HG03342 (cell line): ENCODE measurements at regions not wholly inside any gene's neighbourhood (a gene's known extent, or its start where the extent isn't known, plus 50 kb on each side); places are given as distances from the start of the nearest gene placed in this dataset.

Experiments used
- ATAC-seq: cut with Tn5 transposase; IDR thresholded peaks from one replicate; pipeline ENCODE4 v1.9.1; 2021; ENCODE audit warnings: mild to moderate bottlenecking, moderate library complexity; ENCODE audit not compliant: unreplicated experiment

GRCh38 chr2:195500879-195501278, 156.1 kb upstream of the SLC39A10 start:
- no peak for ATAC-seq

DNA sequence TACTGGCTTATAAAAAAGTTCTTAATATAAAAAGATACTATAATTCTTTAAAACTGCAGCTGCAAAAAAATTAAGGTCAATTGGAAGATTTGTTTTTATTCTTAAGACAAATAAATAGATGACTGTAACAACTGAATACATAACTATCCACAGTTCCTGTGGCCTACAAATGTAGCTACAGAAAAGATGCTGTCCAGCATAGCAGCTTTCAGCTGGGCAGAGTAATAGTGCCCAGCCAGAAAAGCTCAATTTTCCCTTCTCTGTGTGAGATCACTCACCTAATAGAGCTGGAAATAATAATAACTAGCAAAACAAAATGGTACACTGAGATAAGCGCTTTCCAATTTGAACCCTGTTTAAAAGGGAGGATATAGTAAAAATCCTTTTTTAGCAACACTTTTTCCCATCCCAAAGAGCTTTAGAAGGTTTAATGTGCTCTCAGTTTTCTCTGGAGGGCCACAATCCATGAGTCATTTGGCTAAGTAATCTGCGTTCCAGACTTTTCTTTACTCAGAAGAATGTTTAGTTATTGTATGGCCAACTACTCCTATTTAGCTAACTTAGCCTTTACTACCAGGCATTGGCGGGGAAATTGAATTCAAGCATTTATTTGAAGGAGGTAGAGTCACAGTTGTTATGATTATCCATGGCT, 158.1 kb upstream of the SLC39A10 start:
- no peak for ATAC-seq

- no peak for ATAC-seq
Observed at GRCh38 chr2:195498176-195498575, 158.8 kb upstream of the SLC39A10 start.

DNA sequence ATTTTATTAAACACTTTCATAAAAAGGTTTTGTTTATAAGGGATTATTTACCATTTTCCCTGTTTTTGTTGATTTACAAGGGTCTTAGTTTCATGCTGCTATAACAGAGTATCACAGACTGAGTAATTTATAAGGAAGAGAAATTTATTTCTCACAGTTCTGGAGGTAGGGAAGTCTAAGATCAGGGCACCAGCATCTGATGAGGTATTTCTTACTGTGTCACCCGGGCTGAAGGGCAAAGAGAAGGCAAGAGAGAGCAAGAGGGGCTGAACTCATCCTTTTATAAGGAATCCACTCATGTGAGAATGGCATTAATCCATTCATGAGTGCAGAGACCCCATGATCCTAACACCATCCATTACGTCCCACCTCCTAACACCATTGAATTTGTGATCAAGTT, 160.0 kb upstream of the SLC39A10 start:
- ATAC-seq, result no peak

DNA sequence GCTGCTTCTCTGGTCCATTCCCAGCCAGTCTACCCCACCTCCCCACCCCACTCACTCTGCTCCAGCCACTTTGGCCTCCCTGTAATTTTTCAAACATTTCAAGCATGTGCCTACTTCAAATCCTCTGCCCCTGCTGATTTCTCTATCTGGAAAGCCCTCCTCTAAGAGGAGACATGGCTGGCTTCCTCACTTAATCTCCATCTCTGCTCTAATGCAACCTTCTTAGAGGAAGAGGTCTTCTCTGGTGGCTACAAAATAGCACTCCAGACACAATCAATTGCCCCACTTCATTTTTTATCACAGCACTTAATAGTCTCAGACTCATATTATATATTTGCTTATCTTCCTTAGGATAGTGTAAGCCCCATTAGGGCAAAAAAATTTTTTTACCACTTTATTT, 161.1 kb upstream of the SLC39A10 start:
- no peak for ATAC-seq

DNA sequence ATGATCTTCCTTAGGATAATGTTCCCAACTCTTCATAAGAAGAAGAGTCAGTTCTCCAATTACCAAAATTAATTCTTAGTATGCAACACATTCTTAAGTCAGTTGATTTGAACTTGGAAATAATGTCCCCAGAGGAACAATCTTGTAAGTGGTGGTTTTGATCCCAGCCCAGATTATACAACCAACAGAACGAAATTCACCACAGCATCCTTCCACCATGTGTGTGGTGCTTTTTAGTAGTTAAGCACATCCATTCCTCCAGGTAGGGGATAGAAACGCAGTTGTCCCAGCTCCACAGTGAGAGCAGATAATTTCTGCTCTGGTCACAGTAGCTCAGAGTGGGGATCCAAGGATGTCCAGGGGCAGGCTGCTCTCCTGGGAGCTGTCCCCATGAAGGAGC, 161.7 kb upstream of the SLC39A10 start:
- ATAC-seq, result no peak

DNA sequence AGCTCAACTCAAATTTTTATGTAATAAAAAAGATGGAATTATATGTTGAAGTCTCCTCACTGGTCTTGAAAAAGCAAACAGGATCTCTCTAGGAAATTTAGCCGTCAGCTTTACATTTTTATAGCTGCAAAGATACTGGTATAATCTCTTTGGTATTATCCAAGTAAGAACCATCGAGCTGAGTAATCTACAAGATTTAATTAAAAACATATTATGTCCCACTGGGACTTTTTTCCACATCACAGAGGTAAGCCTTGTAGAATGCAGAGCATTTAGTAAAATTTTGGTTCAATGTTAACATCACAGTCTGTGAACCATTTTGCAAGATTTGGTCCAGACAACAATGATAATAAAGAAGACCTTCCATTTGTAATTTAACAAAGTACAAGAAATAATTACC, 162.6 kb upstream of the SLC39A10 start:
- no peak for ATAC-seq

- ATAC-seq, result no peak
Observed at GRCh38 chr2:195493416-195493815, 163.6 kb upstream of the SLC39A10 start.

DNA sequence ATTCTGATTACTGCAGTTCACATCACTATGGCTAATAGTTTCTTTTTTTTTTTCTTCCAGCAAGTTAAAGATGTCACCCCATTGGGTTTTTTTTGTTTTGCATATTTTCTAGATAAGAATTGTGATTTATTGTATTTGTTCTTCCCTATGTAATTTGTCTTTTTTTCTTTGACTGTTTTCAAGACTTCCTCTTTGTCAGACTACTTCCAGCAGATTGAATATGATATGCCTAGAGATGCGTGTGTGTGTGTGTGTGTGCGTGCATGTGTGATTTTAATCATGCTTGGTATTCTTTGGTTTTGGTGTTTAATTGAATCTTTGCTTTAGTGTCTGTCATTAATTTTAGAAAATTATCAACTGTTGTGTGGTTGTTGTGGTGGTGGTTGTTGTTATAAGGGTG, 166.7 kb upstream of the SLC39A10 start:
- ATAC-seq, result no peak

DNA sequence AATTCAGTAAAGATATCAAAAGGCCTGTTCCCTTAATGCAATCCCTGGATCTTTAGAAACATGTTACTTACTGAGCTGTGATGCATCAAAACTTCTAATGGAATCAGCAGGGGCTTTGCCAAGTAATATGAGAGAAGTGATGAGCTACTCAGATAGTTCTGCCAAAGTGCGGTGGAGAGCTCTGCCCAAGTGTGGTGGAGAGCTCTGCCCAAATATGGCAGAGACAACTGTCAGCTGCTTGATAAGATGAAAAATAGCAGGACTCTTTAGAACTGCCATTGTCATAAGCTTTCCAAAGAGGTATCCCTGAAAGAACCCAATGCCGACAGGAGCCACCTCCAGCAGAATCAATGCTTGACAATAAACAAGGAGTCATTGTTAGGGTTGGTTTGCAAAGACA, 167.9 kb upstream of the SLC39A10 start:
- ATAC-seq, result no peak

- no peak for ATAC-seq
Observed at GRCh38 chr2:195488567-195488966, 168.5 kb upstream of the SLC39A10 start.

DNA sequence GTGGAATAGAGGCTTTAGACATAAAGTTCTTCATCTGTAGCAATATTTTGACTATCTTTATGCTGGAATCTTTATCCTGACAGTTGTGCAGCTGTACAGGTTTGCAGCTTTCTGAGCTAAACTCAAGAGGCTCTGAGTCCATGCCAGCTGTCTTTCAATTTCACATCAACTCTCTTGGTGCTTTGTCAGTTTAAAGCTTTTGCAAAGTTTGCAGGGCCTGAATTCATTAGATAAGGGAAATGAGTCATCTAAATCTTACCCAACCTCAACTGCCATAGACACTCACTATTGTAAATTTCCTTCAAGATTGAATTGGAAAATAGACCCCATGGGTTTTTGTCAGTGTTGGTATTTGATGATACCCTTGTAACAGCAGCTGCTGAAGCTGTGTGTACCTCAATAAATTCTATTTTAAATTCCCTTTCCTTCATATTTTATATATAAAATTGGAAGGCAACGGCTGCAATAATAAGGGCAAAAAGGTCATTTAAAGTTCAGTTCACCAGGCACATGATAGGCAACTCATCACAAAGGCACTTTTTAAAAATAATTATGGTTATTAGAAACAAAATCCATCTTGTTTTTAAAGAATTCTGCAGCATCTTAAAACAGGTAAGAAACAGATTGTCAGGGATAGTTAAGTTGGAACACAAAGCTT, 169.9 kb upstream of the SLC39A10 start:
- peak; percentile 83 for ATAC-seq

- ATAC-seq, result no peak
Observed at GRCh38 chr2:195486520-195486919, 170.5 kb upstream of the SLC39A10 start.

- no peak for ATAC-seq
Observed at GRCh38 chr2:195482010-195482409, 175.0 kb upstream of the SLC39A10 start.

GRCh38 chr2:195480121-195480520, 176.9 kb upstream of the SLC39A10 start:
- no peak for ATAC-seq

DNA sequence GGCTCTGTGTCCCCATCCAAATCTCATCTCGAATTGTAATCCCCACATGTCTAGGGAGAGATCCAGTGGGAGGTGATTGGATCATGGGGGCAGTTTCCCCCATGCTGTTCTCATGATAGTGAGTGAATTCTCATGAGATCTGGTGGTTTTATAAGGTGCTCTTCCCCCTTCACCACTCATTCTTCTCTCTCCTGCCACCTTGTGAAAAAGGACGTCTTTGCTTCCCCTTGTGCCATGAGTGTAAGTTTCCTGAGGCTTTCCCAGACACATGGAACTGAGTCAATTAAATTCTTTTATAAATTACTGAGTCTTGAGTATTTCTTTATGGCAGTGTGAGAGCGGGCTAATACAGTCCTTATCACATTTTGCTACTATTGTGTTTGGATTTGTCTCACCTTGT, 177.6 kb upstream of the SLC39A10 start:
- no peak for ATAC-seq

DNA sequence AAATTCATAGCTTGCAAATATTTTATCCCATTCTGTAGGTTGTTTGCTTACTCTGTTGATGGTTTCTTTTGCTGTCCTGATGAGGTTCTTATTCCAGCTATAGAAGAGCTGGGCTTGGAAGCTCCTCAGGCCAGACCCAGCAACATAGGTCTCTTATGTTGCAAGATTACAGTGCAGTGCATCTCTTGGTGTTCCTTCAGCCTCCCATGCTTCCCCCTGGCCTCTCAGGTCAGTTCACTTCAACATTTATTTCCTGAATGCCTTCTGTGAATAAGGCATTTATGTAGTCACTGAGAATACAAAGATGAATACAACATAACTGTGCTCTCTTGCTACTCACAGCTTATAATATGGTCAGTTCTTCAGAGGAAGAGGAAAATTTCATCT, 179.0 kb upstream of the SLC39A10 start:
- peak; percentile 24 for ATAC-seq

DNA sequence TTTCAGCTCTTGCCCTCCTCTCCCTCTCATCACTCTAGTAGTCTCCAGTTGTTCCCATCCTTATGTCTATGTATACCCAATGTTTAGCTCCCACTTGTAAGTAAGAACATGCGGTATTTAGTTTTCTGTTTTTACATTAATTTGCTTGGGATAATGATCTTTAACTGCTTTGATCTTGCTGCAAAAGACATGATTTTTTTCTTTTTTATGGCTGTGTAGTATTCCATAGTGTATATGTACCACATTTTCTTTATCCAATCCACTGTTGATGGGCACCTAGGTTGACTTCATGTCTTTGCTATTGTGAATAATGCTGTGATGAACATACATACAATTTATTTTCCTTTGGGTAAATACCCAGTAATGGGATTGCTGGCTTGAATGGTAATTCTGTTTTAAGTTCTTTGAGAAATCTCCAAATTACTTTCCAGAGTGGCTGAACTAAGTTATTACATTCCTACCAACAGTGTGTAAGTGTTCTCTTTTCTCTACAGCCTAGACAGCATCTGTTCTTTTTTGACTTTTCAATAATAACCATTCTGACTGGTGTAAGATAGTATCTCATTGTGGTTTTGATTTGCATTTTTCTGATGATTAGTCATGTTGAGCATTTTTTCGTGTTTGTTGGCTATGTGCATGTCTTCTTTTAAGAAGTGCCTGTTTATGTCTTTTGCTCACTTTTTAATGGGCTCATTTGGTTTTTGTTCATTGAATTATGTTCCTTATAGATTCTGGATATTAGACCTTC, 179.6 kb upstream of the SLC39A10 start:
- ATAC-seq, result peak; percentile 82

DNA sequence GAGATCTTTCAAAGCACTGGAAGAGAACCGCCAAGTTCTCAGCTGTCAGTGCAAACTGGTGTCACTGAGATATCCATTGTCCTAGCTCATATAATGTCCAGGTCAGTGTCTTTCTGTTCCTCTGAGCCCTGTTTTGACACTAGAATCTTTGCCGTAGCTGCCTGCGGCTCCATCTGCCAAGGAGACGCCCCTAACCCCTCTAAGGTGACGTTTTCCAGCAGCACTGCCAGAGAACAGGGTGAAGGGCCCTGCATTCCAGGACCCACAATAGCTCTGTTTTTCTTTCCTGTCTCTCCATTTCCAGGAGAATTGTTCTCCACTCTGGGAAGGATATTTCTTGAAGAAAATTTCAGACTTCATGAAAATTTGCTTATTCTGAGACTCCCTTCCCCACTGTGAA, 181.7 kb upstream of the SLC39A10 start:
- no peak for ATAC-seq

- no peak for ATAC-seq
Observed at GRCh38 chr2:195473862-195474261, 183.2 kb upstream of the SLC39A10 start.

DNA sequence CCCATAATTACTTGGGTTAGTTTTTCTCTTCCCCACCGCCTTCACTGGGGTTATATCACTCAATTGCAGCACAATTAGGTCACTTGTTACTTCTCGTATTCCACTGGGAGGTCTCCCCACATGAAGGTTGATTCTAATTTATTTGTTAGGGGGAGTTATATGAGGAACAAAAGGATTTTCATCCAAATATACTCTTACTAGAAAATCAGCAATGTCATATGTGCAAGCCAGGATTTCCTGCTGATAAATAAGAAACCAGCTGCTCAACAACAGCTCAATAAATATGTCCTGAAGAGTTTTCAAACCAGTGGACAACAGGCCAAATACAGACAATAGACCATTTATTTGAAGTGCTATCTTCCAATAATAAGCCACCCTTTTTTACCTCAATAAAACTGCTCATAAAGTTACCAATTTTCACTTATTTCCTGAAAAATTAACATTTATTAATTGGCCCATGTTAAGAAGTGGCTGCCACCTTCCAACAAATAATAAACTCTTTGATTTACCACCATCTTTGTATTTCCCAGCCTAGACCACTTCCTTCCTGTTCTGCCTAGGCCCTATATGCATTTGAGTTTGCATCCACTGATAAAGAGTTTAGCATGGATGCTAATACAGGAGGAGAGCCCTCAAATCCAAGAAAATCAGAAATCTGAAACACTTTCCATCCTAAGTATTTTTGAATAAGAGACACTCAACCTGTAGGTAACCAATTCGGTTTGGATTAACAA, 184.4 kb upstream of the SLC39A10 start:
- ATAC-seq, result no peak

DNA sequence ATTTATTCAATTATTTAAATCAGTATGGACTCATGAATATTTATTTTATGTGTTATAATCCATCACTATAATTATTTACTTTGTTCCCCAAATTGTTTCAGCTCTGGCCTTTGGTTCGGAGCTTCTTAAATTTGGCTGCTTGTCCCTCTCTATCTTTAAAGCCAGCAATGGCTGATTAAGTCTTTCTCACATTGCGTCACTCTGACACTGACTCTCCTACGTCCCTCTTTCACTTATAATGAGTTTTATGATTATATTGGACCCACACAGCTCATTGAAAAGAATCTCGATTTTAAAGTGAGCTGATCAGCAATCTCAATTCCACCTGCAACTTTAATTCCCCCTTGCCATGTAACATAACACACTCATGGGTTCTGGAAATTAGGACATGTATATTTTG, 185.2 kb upstream of the SLC39A10 start:
- ATAC-seq, result no peak
